ENCODE measurements at regions not wholly inside any gene's neighbourhood (a gene's known extent, or its start where the extent isn't known, plus 50 kb on each side); places are given as distances from the start of the nearest gene placed in this dataset.

- no peaks in the 10 kb centered on the region for H3K9me3 ChIP-seq
- no peak overlapping the region for H3K4me3 ChIP-seq
- intact Hi-C loops (cut with DNase I; ENCODE audit: low total_unique reads): no loop called here
- no peaks in the 10 kb centered on the region for H3K36me3 ChIP-seq
- no peak overlapping the region for H3K27ac ChIP-seq
- H3K4me1 ChIP-seq: no peaks in the 10 kb centered on the region
- H3K27me3 ChIP-seq: no peaks in the 10 kb centered on the region
- TF ChIP-seq CTCF (IDR thresholded peaks at IDR 0.05): no peak
- DNase-seq: no peak
Measured at GRCh38 chr5:107271682-107272350, 398.9 kb downstream of the EFNA5 start.

GRCh38 chr5:107270561-107270960 is 400.2 kb downstream of the EFNA5 start:
- no peak for DNase-seq
- H3K4me3 ChIP-seq: no peak overlapping the region

GRCh38 chr5:107269678-107270077 is 401.1 kb downstream of the EFNA5 start:
- H3K9me3 ChIP-seq: no peaks in the 10 kb centered on the region
- no peaks in the 10 kb centered on the region for H3K27me3 ChIP-seq
- TF ChIP-seq CTCF (IDR thresholded peaks at IDR 0.05): no peak
- intact Hi-C loops (cut with DNase I; ENCODE audit: low total_unique reads): no loop called here
- H3K4me3 ChIP-seq: no peak overlapping the region
- no peaks in the 10 kb centered on the region for H3K4me1 ChIP-seq
- no peak overlapping the region for H3K27ac ChIP-seq
- no peaks in the 10 kb centered on the region for H3K36me3 ChIP-seq
- DNase-seq: no peak

More at GRCh38 chr5:107270561-107270960, 400.2 kb downstream of the EFNA5 start:
- intact Hi-C loops (cut with DNase I; ENCODE audit: low total_unique reads): no loop called here
- H3K4me1 ChIP-seq: no peaks in the 10 kb centered on the region
- H3K9me3 ChIP-seq: no peaks in the 10 kb centered on the region
- no peak overlapping the region for H3K27ac ChIP-seq
- no peak for TF ChIP-seq CTCF (IDR thresholded peaks at IDR 0.05)
- H3K36me3 ChIP-seq: no peaks in the 10 kb centered on the region
- no peaks in the 10 kb centered on the region for H3K27me3 ChIP-seq

GRCh38 chr5:107269256-107269655 is 401.5 kb downstream of the EFNA5 start:
- Histone ChIP-seq H3K4me1 (peaks cover 0 to 3% (median 0%) of the 10 kb centered on the region in 4 donors), H3K27ac (no peak overlapping the region), H3K36me3 (no peaks in the 10 kb centered on the region), H3K4me3 (no peak overlapping the region), H3K9me3 (no peaks in the 10 kb centered on the region), H3K27me3 (no peaks in the 10 kb centered on the region)
- intact Hi-C loops (cut with DNase I; ENCODE audit: low total_unique reads): no loop called here
- DNase-seq: no peak
- TF ChIP-seq CTCF (IDR thresholded peaks at IDR 0.05): no peak

- TF ChIP-seq CTCF (IDR thresholded peaks at IDR 0.05): no peak
- H3K36me3 ChIP-seq: no peaks in the 10 kb centered on the region
- intact Hi-C loops (cut with DNase I; ENCODE audit: low total_unique reads): no loop called here
- H3K27me3 ChIP-seq: no peaks in the 10 kb centered on the region
- no peak overlapping the region for H3K27ac ChIP-seq
- H3K9me3 ChIP-seq: no peaks in the 10 kb centered on the region
- peaks cover 0 to 12% (median 1%) of the 10 kb centered on the region in 4 donors for H3K4me1 ChIP-seq
- DNase-seq: no peak
- no peak overlapping the region for H3K4me3 ChIP-seq
Measured at GRCh38 chr5:107268241-107268640, 402.5 kb downstream of the EFNA5 start.

- H3K27me3 ChIP-seq: no peaks in the 10 kb centered on the region
Measured at GRCh38 chr5:107266100-107266499, 404.6 kb downstream of the EFNA5 start.

More at GRCh38 chr5:107266100-107266499, 404.6 kb downstream of the EFNA5 start:
- no peak for DNase-seq
- Histone ChIP-seq H3K36me3 (no peaks in the 10 kb centered on the region), H3K4me3 (no peak overlapping the region), H3K9me3 (no peaks in the 10 kb centered on the region), H3K27ac (no peak overlapping the region), H3K4me1 (peaks cover 0 to 20% (median 2%) of the 10 kb centered on the region in 4 donors)
- no peak for TF ChIP-seq CTCF (IDR thresholded peaks at IDR 0.05)
- intact Hi-C loops (cut with DNase I; ENCODE audit: low total_unique reads): no loop called here
